IMR-90 (cell line): ENCODE measurements at regions not wholly inside any gene's neighbourhood (a gene's known extent, or its start where the extent isn't known, plus 50 kb on each side); places are given as distances from the start of the nearest gene placed in this dataset.

ENCODE experiments used
- ATAC-seq: fragments of 200-7000 bp; cut with Tn5 transposase; 2 replicates; pipeline ENCODE4 v1.9.1; 2020; ENCODE audit warnings: low read depth, mild to moderate bottlenecking, moderate library complexity
- BruUV-seq: library from RNA; stranded (reverse); fragments of 400-500 nt; replicated peaks from 2 replicates; lab custom pipeline; 2021; lab: Mats Ljungman, UMichigan
- CTCF ChIA-PET: fragments of 300-600 bp; formaldehyde crosslinking; extraction: SDS; loops from one replicate; lab custom pipeline; 2021; ENCODE audit warnings: antibody characterized with exemption; lab: Yijun Ruan, JAX
- POLR2A ChIA-PET: fragments of 300-600 bp; sonication (Branson Sonifier 250); formaldehyde crosslinking; loops from one replicate; lab custom pipeline; 2022; ENCODE audit warnings: antibody characterized with exemption; ENCODE audit not compliant: unreplicated experiment; lab: Charles Lee
- DNase-seq: peaks from one replicate; pipeline ENCODE4 v3.0.0; 2013
- H2AFZ ChIP-seq: replicated peaks from 2 replicates; pipeline ENCODE3; 2013; ENCODE audit warnings: low read length, mild to moderate bottlenecking; ENCODE audit not compliant: poor library complexity
- H2AK5ac ChIP-seq: 2 replicates; pipeline ENCODE4 v1.6.1; 2013; ENCODE audit warnings: low read depth, low read length, inconsistent platforms
- H2AK9ac ChIP-seq: replicated peaks from 2 replicates; pipeline ENCODE3; 2013; ENCODE audit warnings: mild to moderate bottlenecking, low read depth, low read length, moderate library complexity; ENCODE audit not compliant: poor library complexity
- H2BK120ac ChIP-seq: 2 replicates; pipeline ENCODE4 v1.6.1; 2013; ENCODE audit warnings: low read depth, low read length, inconsistent platforms
- H2BK15ac ChIP-seq: 3 replicates; pipeline ENCODE4 v1.6.1; 2013; ENCODE audit warnings: low read depth, low read length, inconsistent platforms
- H2BK20ac ChIP-seq: 2 replicates; pipeline ENCODE4 v1.6.1; 2013; ENCODE audit warnings: low read depth, mild to moderate bottlenecking, inconsistent platforms, low read length, moderate library complexity
- H2BK5ac ChIP-seq: 2 replicates; pipeline ENCODE4 v1.6.1; 2013; ENCODE audit warnings: mild to moderate bottlenecking, low read depth, low read length, inconsistent platforms; ENCODE audit not compliant: poor library complexity, severe bottlenecking
- H3K14ac ChIP-seq: replicated peaks from 2 replicates; pipeline ENCODE4 v1.6.1; 2013; ENCODE audit warnings: low read depth, low read length, inconsistent platforms
- H3K18ac ChIP-seq: 2 replicates; pipeline ENCODE4 v1.6.1; 2013; ENCODE audit warnings: low read depth, low read length, control low read depth
- H3K23ac ChIP-seq: 2 replicates; pipeline ENCODE4 v1.6.1; 2013; ENCODE audit warnings: low read depth, low read length, inconsistent platforms
- H3K27ac ChIP-seq: 2 replicates; pipeline ENCODE4 v1.5.1; 2013; ENCODE audit warnings: mild to moderate bottlenecking, control low read depth, low read length; ENCODE audit not compliant: insufficient read depth
- H3K27me3 ChIP-seq: 2 replicates; pipeline ENCODE4 v1.6.1; 2013; ENCODE audit warnings: low read length; ENCODE audit not compliant: control insufficient read depth, insufficient read depth
- H3K36me3 ChIP-seq: 2 replicates; pipeline ENCODE4 v1.6.1; 2013; ENCODE audit warnings: low read length, mixed read lengths; ENCODE audit not compliant: control insufficient read depth, insufficient read depth
- H3K4ac ChIP-seq: 2 replicates; pipeline ENCODE4 v1.6.1; 2013; ENCODE audit warnings: low read depth, low read length, inconsistent platforms
- H3K4me1 ChIP-seq: 2 replicates; pipeline ENCODE4 v1.6.1; 2013; ENCODE audit warnings: low read length, mixed read lengths; ENCODE audit not compliant: control insufficient read depth, insufficient read depth
- H3K4me2 ChIP-seq: 2 replicates; pipeline ENCODE4 v1.6.1; 2013; ENCODE audit warnings: low read depth, mild to moderate bottlenecking, control low read depth, low read length, moderate library complexity
- H3K4me3 ChIP-seq: 2 replicates; pipeline ENCODE4 v1.5.1; 2013; ENCODE audit warnings: low read depth, mild to moderate bottlenecking, control low read depth, low read length, moderate library complexity; ENCODE audit not compliant: insufficient read depth
- H3K56ac ChIP-seq: 2 replicates; pipeline ENCODE4 v1.6.1; 2013; ENCODE audit warnings: low read length, inconsistent platforms; ENCODE audit not compliant: insufficient read depth; ENCODE audit errors: extremely low read depth
- H3K79me1 ChIP-seq, 2 experiments: 2 replicates each; pipeline ENCODE4 v1.6.1; 2013; ENCODE audit warnings: low read length in 2 of 2, inconsistent platforms in 1 of 2, low read depth in 1 of 2
- H3K9ac ChIP-seq: 2 replicates; pipeline ENCODE4 v1.6.1; 2013; ENCODE audit warnings: low read depth, low read length, control low read depth
- H3K9me1 ChIP-seq: 2 replicates; pipeline ENCODE4 v1.6.1; 2013; ENCODE audit warnings: low read length, inconsistent platforms; ENCODE audit not compliant: insufficient read depth
- H3K9me3 ChIP-seq: 2 replicates; pipeline ENCODE4 v1.6.1; 2013; ENCODE audit warnings: low read length; ENCODE audit not compliant: control insufficient read depth, insufficient read depth
- H4K20me1 ChIP-seq: 2 replicates; pipeline ENCODE4 v1.6.1; 2013; ENCODE audit warnings: low read length, inconsistent platforms; ENCODE audit not compliant: insufficient read depth
- H4K5ac ChIP-seq: 2 replicates; pipeline ENCODE4 v1.6.1; 2013; ENCODE audit warnings: mild to moderate bottlenecking, low read depth, low read length, control low read depth
- H4K8ac ChIP-seq, 2 experiments: 2 replicates each; pipeline ENCODE4 v1.6.1; 2013; ENCODE audit warnings: low read depth in 2 of 2, low read length in 2 of 2, control low read depth in 1 of 2, inconsistent platforms in 1 of 2
- H4K91ac ChIP-seq: 2 replicates; pipeline ENCODE4 v1.6.1; 2013; ENCODE audit warnings: low read depth, low read length, inconsistent platforms; ENCODE audit not compliant: insufficient read depth
- BHLHE40 ChIP-seq: fragments of 150-350 bp; IDR thresholded peaks from 2 replicates; pipeline ENCODE4 v1.6.1; 2016; ENCODE audit warnings: mild to moderate bottlenecking, low read depth, low read length
- CEBPB ChIP-seq: IDR thresholded peaks from 2 replicates; pipeline ENCODE4 v1.6.1; 2012; ENCODE audit warnings: low read depth, low read length, improper control_type of control experiment
- ELK1 ChIP-seq: fragments of 150-350 bp; IDR thresholded peaks from 2 replicates; pipeline ENCODE4 v1.6.1; 2016; ENCODE audit warnings: low read depth, mild to moderate bottlenecking, low read length, moderate library complexity, borderline replicate concordance
- MXI1 ChIP-seq: IDR thresholded peaks from 2 replicates; pipeline ENCODE4 v1.6.1; 2012; ENCODE audit warnings: low read depth, mild to moderate bottlenecking, low read length, moderate library complexity, borderline replicate concordance
- POLR2A ChIP-seq: IDR thresholded peaks from 2 replicates; pipeline ENCODE4 v1.6.1; 2012; ENCODE audit warnings: mild to moderate bottlenecking, low read depth, low read length
- WGBS, 2 experiments: methylation state at CpG; one replicate each; pipeline versions ENCODE4 v1.1.5 to v1.1.7; 2013; ENCODE audit warnings: missing lambda C conversion rate in 2 of 2; ENCODE audit not compliant: insufficient read length in 1 of 2; ENCODE audit errors: extremely low coverage in 2 of 2; 5-methylcytosine and 5-hydroxymethylcytosine counted together
- dilution Hi-C: fragments of 300-500 bp; cut with HindIII; formaldehyde crosslinking; loops from one replicate; pipeline ENCODE4 v1.14.3; 2018; ENCODE audit warnings: low sequenced_read_pairs; ENCODE audit not compliant: unreplicated experiment
- in situ Hi-C: fragments of 300-500 bp; cut with MboI; formaldehyde crosslinking; loops from 3 replicates; pipeline ENCODE4 v1.14.3; 2019; ENCODE audit warnings: low sequenced_read_pairs, inconsistent platforms, mixed read lengths
- intact Hi-C: fragments of 100-400 bp; cut with micrococcal nuclease; formaldehyde crosslinking; loops from 2 replicates; pipeline ENCODE4 v1.10.0; 2022

- Histone ChIP-seq H2AK9ac (no peak overlapping the region), H2BK15ac (no peak overlapping the region), H2BK20ac (no peak overlapping the region; the same call in 1 of the 2 replicates), H3K9me1 (peaks cover 2% of the 10 kb centered on the region; the same call in 1 of the 2 replicates), H3K4me1 (no peaks in the 10 kb centered on the region), H3K23ac (no peak overlapping the region), H2BK120ac (no peak overlapping the region), H3K36me3 (no peaks in the 10 kb centered on the region), H2BK5ac (no peak overlapping the region), H3K4me2 (no peak overlapping the region), H4K91ac (no peak overlapping the region), H4K5ac (no peak overlapping the region), H3K56ac (no peak overlapping the region), H3K18ac (no peak overlapping the region), H3K9me3 (no peaks in the 10 kb centered on the region), H3K4ac (no peak overlapping the region), H4K8ac (no peak overlapping the region), H3K27me3 (no peaks in the 10 kb centered on the region), H3K79me1 (no peaks in the 10 kb centered on the region), H3K27ac (no peak overlapping the region), H3K14ac (no peak overlapping the region), H4K20me1 (no peaks in the 10 kb centered on the region), H2AK5ac (no peak overlapping the region), H2AFZ (no peak overlapping the region), H3K9ac (no peak overlapping the region), H3K4me3 (no peak overlapping the region)
- POLR2A ChIA-PET, result no interaction called here
- DNase-seq (no peak), ATAC-seq (no peak)
- CTCF ChIA-PET, result interaction anchor here (1.4 kb wide), 1 partner anchor 17 kb away, joined by 4 read pairs; no protein-coding TSS in a partner anchor
- TF ChIP-seq ELK1 (no peak), MXI1 (no peak), BHLHE40 (no peak), POLR2A (no peak), CEBPB (no peak)
- dilution Hi-C loops, result no loop called here
- BruUV-seq, result no TSS peak
- in situ Hi-C loops, result no loop called here
- WGBS, 2 experiments, result no CpG with 5 or more reads among the region's 3 CpGs
- intact Hi-C loops, result no loop called here
Observed at GRCh38 chr2:220890931-220891330, 681.2 kb downstream of the EPHA4 start.
